HepG2 (cell line): ENCODE measurements at regions not wholly inside any gene's neighbourhood (a gene's known extent, or its start where the extent isn't known, plus 50 kb on each side); places are given as distances from the start of the nearest gene placed in this dataset.

Experiments used
- ATAC-seq: fragments of 200-7000 bp; cut with Tn5 transposase; 3 replicates; pipeline ENCODE4 v1.9.1; 2020; ENCODE audit warnings: mild to moderate bottlenecking, moderate library complexity
- BruUV-seq: library from RNA; stranded (reverse); fragments of 400-500 nt; replicated peaks from 2 replicates; lab custom pipeline; 2021; lab: Mats Ljungman, UMichigan
- CTCF ChIA-PET: fragments of 300-600 bp; formaldehyde crosslinking; extraction: SDS; loops from one replicate; lab custom pipeline; 2021; ENCODE audit warnings: low total read pairs, inconsistent platforms, low intra/inter-chr PET ratio; lab: Yijun Ruan, JAX
- POLR2A ChIA-PET: fragments of 350-600 bp; sonication (Branson Sonifier 250); formaldehyde crosslinking; loops from one replicate; lab custom pipeline; 2020; ENCODE audit warnings: antibody characterized with exemption, inconsistent platforms; lab: Yijun Ruan, JAX
- DNase-seq: peaks from one replicate; pipeline ENCODE4 v3.0.0-alpha.2; 2015; ENCODE audit warnings: low spot score
- FAIRE-seq: peaks from 3 replicates; lab custom pipeline; 2011; peaks lifted over from hg19 to GRCh38; lab: Jason Lieb, UNC
- H2AFZ ChIP-seq: one replicate; pipeline ENCODE4 v1.6.1; 2011; ENCODE audit warnings: low read length, inconsistent platforms
- H3K27ac ChIP-seq: fragments of 300-600 bp; 3 replicates; pipeline ENCODE4 v1.8.0; 2011; ENCODE audit warnings: mixed run types, mild to moderate bottlenecking, mixed read lengths, low read length, inconsistent platforms; ENCODE audit not compliant: insufficient read depth; ENCODE audit errors: extremely low read length
- H3K27me3 ChIP-seq, 2 experiments: fragments of 200-600 bp in 1 of 2; 2 replicates in 1 of 2; 3 replicates in 1 of 2; pipeline versions ENCODE4 v1.6.0 to v1.8.0; 2011; ENCODE audit warnings: low read length in 2 of 2, mild to moderate bottlenecking in 2 of 2, moderate library complexity in 2 of 2, inconsistent platforms in 1 of 2; ENCODE audit not compliant: insufficient read depth in 2 of 2, control insufficient read depth in 1 of 2
- H3K36me3 ChIP-seq, 2 experiments: fragments of 200-600 bp in 1 of 2; replicated peaks in 1 of 2; 2 replicates in 1 of 2; 3 replicates in 1 of 2; pipeline versions ENCODE4 v1.5.1 to v1.8.0; 2011; ENCODE audit warnings: low read length in 2 of 2, inconsistent platforms in 1 of 2; ENCODE audit not compliant: insufficient read depth in 2 of 2, control insufficient read depth in 1 of 2
- H3K4me1 ChIP-seq: 2 replicates; pipeline ENCODE4 v1.5.1; 2012; ENCODE audit warnings: low read length, inconsistent platforms; ENCODE audit not compliant: insufficient read depth
- H3K4me2 ChIP-seq: 2 replicates; pipeline ENCODE4 v1.6.0; 2011; ENCODE audit warnings: low read depth, low read length, inconsistent platforms
- H3K4me3 ChIP-seq, 3 experiments: fragments of 200-600 bp in 1 of 3; sonication (generic), shearing (Covaris generic) in 1 of 3; replicated peaks in 1 of 3; 2 replicates each; pipeline ENCODE4 v1.5.1; 2011 to 2016; ENCODE audit warnings: low read length in 3 of 3, inconsistent platforms in 2 of 3, low read depth in 2 of 3, mild to moderate bottlenecking in 2 of 3, control low read depth in 1 of 3, mixed read lengths in 1 of 3; ENCODE audit not compliant: insufficient read depth in 1 of 3
- H3K79me2 ChIP-seq: one replicate; pipeline ENCODE4 v1.6.1; 2011; ENCODE audit warnings: low read length, inconsistent platforms; ENCODE audit not compliant: insufficient read depth
- H3K9ac ChIP-seq: 2 replicates; pipeline ENCODE4 v1.6.0; 2011; ENCODE audit warnings: mild to moderate bottlenecking, low read depth, low read length, inconsistent platforms; ENCODE audit not compliant: insufficient read depth
- H3K9me3 ChIP-seq: 2 replicates; pipeline ENCODE4 v1.5.1; 2012; ENCODE audit warnings: mild to moderate bottlenecking, low read length
- H4K20me1 ChIP-seq: 2 replicates; pipeline ENCODE4 v1.6.0; 2011; ENCODE audit warnings: inconsistent platforms, mild to moderate bottlenecking, low read length, moderate library complexity; ENCODE audit not compliant: insufficient read depth
- HNF4A ChIP-seq: sonication (generic); formaldehyde crosslinking; IDR thresholded peaks from 2 replicates; pipeline ENCODE4 v1.4.0; 2020; ENCODE audit warnings: missing genetic modification reagents
- KAT2B ChIP-seq: fragments of 150-350 bp; IDR thresholded peaks from 2 replicates; pipeline ENCODE4 v1.6.1; 2014; ENCODE audit warnings: low read depth, low read length, borderline replicate concordance
- MATR3 ChIP-seq: sonication (generic); formaldehyde crosslinking; IDR thresholded peaks from 2 replicates; pipeline ENCODE4 v1.4.0; 2020; ENCODE audit warnings: missing genetic modification reagents
- SALL1 ChIP-seq: sonication (generic); formaldehyde crosslinking; IDR thresholded peaks from 2 replicates; pipeline ENCODE4 v1.8.0; 2022; ENCODE audit warnings: mild to moderate bottlenecking, missing genetic modification reagents
- ZSCAN25 ChIP-seq: sonication (generic); formaldehyde crosslinking; IDR thresholded peaks from 2 replicates; pipeline ENCODE4 v1.8.0; 2022; ENCODE audit warnings: mild to moderate bottlenecking, missing genetic modification reagents
- WGBS: methylation state at CpG from one replicate; pipeline ENCODE4 v1.1.6; 2017; ENCODE audit warnings: low lambda C conversion rate; 5-methylcytosine and 5-hydroxymethylcytosine counted together
- in situ Hi-C: cut with HindIII; loops from 2 replicates; pipeline ENCODE4 v1.10.0; 2017; ENCODE audit warnings: low pct_unique_long_range_greater_than_20kb; ENCODE audit not compliant: extremely low pct_ligation_motif_present
- intact Hi-C: fragments of 100-400 bp; cut with micrococcal nuclease; formaldehyde crosslinking; loops from one replicate; pipeline ENCODE4 v1.10.0; 2022; ENCODE audit not compliant: unreplicated experiment
- TF ChIP-seq, protein P1 (sequence below): sonication (generic); formaldehyde crosslinking; IDR thresholded peaks from 2 replicates; pipeline ENCODE4 v1.5.0; 2020; ENCODE audit warnings: mild to moderate bottlenecking, missing genetic modification reagents, moderate library complexity
- TF ChIP-seq, protein P2 (sequence below): sonication (generic); formaldehyde crosslinking; IDR thresholded peaks from 2 replicates; pipeline ENCODE4 v1.4.0; 2020; ENCODE audit warnings: missing genetic modification reagents

DNA sequence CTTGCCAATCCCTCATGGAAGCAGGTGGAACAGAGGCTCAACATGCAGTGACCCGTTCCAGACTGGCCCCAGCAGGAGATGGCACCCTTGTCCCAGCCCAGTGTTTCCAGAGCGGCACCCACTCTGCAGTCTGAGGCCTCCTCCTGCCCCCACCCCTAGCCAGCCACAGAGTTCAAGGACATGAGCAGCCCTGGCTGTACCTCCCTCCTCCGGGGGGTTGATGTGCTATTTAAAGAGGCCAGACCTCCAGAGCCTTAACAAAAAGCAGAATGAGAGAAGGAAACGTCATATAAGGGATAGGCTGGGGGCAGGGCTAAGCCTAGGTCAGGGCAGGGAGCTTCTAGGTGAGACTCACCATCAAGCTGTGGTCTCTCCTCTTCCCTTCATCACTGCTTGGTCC is 115.7 kb upstream of the NANOS1 start (continued):
- peak; percentile 39 for TF ChIP-seq SALL1 (CRISPR knock-in tag)
- TF ChIP-seq HNF4A (CRISPR knock-in tag) = peak; percentile 37; the same call in 1 of the 2 replicates
- TF ChIP-seq, protein P1, sequence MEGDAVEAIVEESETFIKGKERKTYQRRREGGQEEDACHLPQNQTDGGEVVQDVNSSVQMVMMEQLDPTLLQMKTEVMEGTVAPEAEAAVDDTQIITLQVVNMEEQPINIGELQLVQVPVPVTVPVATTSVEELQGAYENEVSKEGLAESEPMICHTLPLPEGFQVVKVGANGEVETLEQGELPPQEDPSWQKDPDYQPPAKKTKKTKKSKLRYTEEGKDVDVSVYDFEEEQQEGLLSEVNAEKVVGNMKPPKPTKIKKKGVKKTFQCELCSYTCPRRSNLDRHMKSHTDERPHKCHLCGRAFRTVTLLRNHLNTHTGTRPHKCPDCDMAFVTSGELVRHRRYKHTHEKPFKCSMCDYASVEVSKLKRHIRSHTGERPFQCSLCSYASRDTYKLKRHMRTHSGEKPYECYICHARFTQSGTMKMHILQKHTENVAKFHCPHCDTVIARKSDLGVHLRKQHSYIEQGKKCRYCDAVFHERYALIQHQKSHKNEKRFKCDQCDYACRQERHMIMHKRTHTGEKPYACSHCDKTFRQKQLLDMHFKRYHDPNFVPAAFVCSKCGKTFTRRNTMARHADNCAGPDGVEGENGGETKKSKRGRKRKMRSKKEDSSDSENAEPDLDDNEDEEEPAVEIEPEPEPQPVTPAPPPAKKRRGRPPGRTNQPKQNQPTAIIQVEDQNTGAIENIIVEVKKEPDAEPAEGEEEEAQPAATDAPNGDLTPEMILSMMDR (CRISPR knock-in tag) = peak; percentile 71
- TF ChIP-seq, protein P2, sequence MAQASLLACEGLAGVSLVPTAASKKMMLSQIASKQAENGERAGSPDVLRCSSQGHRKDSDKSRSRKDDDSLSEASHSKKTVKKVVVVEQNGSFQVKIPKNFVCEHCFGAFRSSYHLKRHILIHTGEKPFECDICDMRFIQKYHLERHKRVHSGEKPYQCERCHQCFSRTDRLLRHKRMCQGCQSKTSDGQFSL = no peak

DNA sequence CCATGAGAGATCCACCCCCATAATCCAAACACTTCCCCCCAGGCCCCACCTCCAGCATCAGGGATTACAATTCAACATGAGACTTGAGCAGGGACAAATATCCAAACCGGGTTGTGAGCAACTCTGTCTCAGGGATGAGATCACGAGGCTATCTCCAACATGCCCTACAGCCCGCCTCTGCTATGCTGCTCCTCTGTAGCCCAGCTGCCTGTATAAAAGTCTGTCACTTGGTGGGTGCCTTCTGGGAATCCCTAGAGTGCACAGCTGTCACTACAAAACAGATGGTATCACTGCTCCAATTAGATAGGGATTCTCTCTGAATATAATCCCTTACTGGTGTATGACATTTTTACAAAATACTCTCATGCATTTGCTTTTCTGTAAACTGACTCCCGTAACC is 114.9 kb upstream of the NANOS1 start:
- Histone ChIP-seq H3K9ac (no peak overlapping the region), H2AFZ (no peak overlapping the region), H3K4me1 (peaks cover 32% of the 10 kb centered on the region), H3K9me3 (no peaks in the 10 kb centered on the region), H3K27me3 (peaks cover 3 to 10% of the 10 kb centered on the region in 2 experiments; a peak in 3 of 5 replicates), H3K27ac (no peak overlapping the region), H3K4me2 (no peak overlapping the region), H3K79me2 (no peaks in the 10 kb centered on the region), H3K4me3 (no peak overlapping the region), H4K20me1 (no peaks in the 10 kb centered on the region), H3K36me3 (no peaks in the 10 kb centered on the region)
- 33% methylated on average over 1 of the region's 4 CpGs for WGBS
- ATAC-seq (peak; percentile 40), DNase-seq (no peak), FAIRE-seq (no peak)
- in situ Hi-C loops = no loop called here
- POLR2A ChIA-PET = no interaction called here
- BruUV-seq = no TSS peak
- CTCF ChIA-PET = no interaction called here
- no peak for TF ChIP-seq MATR3 (CRISPR knock-in tag)
- intact Hi-C loops = no loop called here

DNA sequence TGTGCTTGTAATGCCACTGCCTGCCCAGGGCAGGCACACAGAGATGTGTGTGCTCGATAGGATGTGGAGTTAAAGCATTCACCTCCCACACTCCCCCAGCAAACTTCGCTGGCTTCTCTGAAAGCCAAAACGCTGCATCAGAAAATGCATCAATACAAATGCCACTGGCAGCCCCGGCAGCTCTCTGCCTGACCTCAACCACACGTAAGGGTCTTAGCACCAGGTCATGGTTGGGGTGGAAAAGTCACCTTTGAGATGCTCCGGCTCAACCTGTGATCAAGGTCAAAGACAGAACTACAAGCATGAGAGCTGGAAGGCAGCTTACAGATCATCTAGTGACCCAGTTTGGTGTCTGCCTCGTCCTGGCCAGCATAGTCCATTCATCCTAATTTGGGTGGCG is 114.4 kb upstream of the NANOS1 start:
- WGBS = 0% methylated on average over 3 of the region's 8 CpGs
- TF ChIP-seq KAT2B = no peak
- no peak for TF ChIP-seq ZSCAN25 (CRISPR knock-in tag)
- ChIA-PET POLR2A (no interaction called here), CTCF (no interaction called here)
- no peaks in the 10 kb centered on the region for H3K79me2 ChIP-seq
- BruUV-seq = no TSS peak
- intact Hi-C loops = no loop called here
- FAIRE-seq (no peak), DNase-seq (no peak), ATAC-seq (no peak)
- no peaks in the 10 kb centered on the region for H3K36me3 ChIP-seq
- H3K9ac ChIP-seq = no peak overlapping the region
- H3K27ac ChIP-seq = no peak overlapping the region
- in situ Hi-C loops = no loop called here
- H4K20me1 ChIP-seq = no peaks in the 10 kb centered on the region
- no peak overlapping the region for H2AFZ ChIP-seq
- H3K27me3 ChIP-seq = peaks cover 3 to 9% of the 10 kb centered on the region in 2 experiments; a peak in 3 of 5 replicates
- H3K4me2 ChIP-seq = no peak overlapping the region
- H3K4me3 ChIP-seq = no peak overlapping the region
- peaks cover 32% of the 10 kb centered on the region for H3K4me1 ChIP-seq
- no peaks in the 10 kb centered on the region for H3K9me3 ChIP-seq
